ENCODE measurements at regions not wholly inside any gene's neighbourhood (a gene's known extent, or its start where the extent isn't known, plus 50 kb on each side); places are given as distances from the start of the nearest gene placed in this dataset.

DNA sequence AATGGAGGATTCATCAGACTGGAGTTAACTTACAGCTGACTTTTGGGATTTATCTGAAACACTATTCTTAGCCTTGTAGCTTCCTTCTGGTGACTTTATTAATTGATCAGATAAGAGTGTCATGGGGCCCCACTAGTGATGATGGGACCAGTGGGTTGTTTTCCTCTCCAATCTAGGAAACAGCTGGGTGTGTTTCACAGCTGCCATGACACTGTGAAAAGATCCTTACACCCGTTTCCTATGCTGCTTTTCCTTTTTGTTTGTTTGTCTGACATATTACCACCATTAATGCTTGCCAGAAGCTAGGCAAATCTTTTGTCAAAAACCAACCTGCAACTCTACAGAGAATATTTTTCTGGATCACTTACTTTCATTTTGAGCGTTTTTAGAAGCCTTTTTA, 86.2 kb downstream of the ZBTB18 start:
- TF ChIP-seq CSDC2 (CRISPR knock-in tag; IDR thresholded peaks at IDR 0.05), result no peak
- no peak for TF ChIP-seq ZNF70 (CRISPR knock-in tag; IDR thresholded peaks at IDR 0.05)
- no peak for TF ChIP-seq SNAI2 (CRISPR knock-in tag; IDR thresholded peaks at IDR 0.05)
- no peak for TF ChIP-seq BACH2 (CRISPR knock-in tag; IDR thresholded peaks at IDR 0.05; ENCODE audit: borderline replicate concordance)
- TF ChIP-seq ZNF565 (CRISPR knock-in tag; conservative IDR thresholded peaks at IDR 0.05; ENCODE audit: low read depth), result no peak
- TF ChIP-seq ZFP30 (CRISPR knock-in tag; IDR thresholded peaks at IDR 0.05), result no peak
- TF ChIP-seq PPARA (CRISPR knock-in tag; IDR thresholded peaks at IDR 0.05; ENCODE audit: borderline replicate concordance), result no peak
- no peak for TF ChIP-seq POU6F1 (CRISPR knock-in tag; IDR thresholded peaks at IDR 0.05; ENCODE audit: borderline replicate concordance, low read depth)
- TF ChIP-seq TCF4 (CRISPR knock-in tag; IDR thresholded peaks at IDR 0.05; ENCODE audit: borderline replicate concordance), result no peak
- TF ChIP-seq TOX (CRISPR knock-in tag; IDR thresholded peaks at IDR 0.05; ENCODE audit: borderline replicate concordance), result no peak
- TF ChIP-seq OSR1 (CRISPR knock-in tag; IDR thresholded peaks at IDR 0.05), result no peak
- TF ChIP-seq, protein P1, sequence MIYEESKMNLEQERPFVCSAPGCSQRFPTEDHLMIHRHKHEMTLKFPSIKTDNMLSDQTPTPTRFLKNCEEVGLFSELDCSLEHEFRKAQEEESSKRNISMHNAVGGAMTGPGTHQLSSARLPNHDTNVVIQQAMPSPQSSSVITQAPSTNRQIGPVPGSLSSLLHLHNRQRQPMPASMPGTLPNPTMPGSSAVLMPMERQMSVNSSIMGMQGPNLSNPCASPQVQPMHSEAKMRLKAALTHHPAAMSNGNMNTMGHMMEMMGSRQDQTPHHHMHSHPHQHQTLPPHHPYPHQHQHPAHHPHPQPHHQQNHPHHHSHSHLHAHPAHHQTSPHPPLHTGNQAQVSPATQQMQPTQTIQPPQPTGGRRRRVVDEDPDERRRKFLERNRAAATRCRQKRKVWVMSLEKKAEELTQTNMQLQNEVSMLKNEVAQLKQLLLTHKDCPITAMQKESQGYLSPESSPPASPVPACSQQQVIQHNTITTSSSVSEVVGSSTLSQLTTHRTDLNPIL (CRISPR knock-in tag; IDR thresholded peaks at IDR 0.05; ENCODE audit: low read depth), result no peak
- no peak for ATAC-seq

DNA sequence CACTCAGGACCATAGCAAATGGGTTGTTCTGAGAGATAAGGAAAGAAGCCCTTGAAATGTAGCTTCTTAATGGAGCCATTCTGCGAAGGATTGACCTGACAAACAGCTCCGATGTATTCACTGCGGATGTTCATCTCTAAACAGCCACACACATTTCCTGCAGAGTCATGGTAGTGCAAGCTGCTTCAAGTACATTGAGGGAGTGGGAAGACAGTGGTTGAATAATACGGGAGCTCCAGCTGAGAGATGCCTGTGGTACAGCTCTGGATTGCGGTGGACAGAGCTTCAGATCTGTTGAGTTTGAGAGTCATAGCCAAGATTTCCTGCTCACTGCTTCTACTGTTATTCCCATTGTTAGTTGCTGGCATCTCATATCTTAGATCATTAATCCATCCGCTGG, 86.6 kb downstream of the ZBTB18 start:
- no peak for ATAC-seq
- TF ChIP-seq OSR1 (CRISPR knock-in tag; IDR thresholded peaks at IDR 0.05) (no peak), PPARA (CRISPR knock-in tag; IDR thresholded peaks at IDR 0.05; ENCODE audit: borderline replicate concordance) (no peak), ARNTL (CRISPR knock-in tag; IDR thresholded peaks at IDR 0.05; ENCODE audit: borderline replicate concordance, low read depth) (no peak), ZNF8 (CRISPR knock-in tag; IDR thresholded peaks at IDR 0.05) (no peak), ESRRG (CRISPR knock-in tag; IDR thresholded peaks at IDR 0.05) (no peak), ZNF70 (CRISPR knock-in tag; IDR thresholded peaks at IDR 0.05) (no peak), BACH2 (CRISPR knock-in tag; IDR thresholded peaks at IDR 0.05; ENCODE audit: borderline replicate concordance) (no peak), POU6F1 (CRISPR knock-in tag; IDR thresholded peaks at IDR 0.05; ENCODE audit: borderline replicate concordance, low read depth) (no peak), SNAI2 (CRISPR knock-in tag; IDR thresholded peaks at IDR 0.05) (no peak), TOX (CRISPR knock-in tag; IDR thresholded peaks at IDR 0.05; ENCODE audit: borderline replicate concordance) (no peak), ZFP30 (CRISPR knock-in tag; IDR thresholded peaks at IDR 0.05) (no peak), ISL1 (CRISPR knock-in tag; IDR thresholded peaks at IDR 0.05) (no peak), ZC3H10 (CRISPR knock-in tag; IDR thresholded peaks at IDR 0.05) (no peak), ZFP3 (CRISPR knock-in tag; IDR thresholded peaks at IDR 0.05) (no peak), TCF4 (CRISPR knock-in tag; IDR thresholded peaks at IDR 0.05; ENCODE audit: borderline replicate concordance) (no peak)
- TF ChIP-seq, protein P1 (CRISPR knock-in tag; IDR thresholded peaks at IDR 0.05; ENCODE audit: low read depth), result no peak
- TF ChIP-seq, protein P2, sequence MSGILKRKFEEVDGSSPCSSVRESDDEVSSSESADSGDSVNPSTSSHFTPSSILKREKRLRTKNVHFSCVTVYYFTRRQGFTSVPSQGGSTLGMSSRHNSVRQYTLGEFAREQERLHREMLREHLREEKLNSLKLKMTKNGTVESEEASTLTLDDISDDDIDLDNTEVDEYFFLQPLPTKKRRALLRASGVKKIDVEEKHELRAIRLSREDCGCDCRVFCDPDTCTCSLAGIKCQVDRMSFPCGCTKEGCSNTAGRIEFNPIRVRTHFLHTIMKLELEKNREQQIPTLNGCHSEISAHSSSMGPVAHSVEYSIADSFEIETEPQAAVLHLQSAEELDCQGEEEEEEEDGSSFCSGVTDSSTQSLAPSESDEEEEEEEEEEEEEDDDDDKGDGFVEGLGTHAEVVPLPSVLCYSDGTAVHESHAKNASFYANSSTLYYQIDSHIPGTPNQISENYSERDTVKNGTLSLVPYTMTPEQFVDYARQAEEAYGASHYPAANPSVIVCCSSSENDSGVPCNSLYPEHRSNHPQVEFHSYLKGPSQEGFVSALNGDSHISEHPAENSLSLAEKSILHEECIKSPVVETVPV (CRISPR knock-in tag; IDR thresholded peaks at IDR 0.05), result no peak
- TF ChIP-seq, protein P3, sequence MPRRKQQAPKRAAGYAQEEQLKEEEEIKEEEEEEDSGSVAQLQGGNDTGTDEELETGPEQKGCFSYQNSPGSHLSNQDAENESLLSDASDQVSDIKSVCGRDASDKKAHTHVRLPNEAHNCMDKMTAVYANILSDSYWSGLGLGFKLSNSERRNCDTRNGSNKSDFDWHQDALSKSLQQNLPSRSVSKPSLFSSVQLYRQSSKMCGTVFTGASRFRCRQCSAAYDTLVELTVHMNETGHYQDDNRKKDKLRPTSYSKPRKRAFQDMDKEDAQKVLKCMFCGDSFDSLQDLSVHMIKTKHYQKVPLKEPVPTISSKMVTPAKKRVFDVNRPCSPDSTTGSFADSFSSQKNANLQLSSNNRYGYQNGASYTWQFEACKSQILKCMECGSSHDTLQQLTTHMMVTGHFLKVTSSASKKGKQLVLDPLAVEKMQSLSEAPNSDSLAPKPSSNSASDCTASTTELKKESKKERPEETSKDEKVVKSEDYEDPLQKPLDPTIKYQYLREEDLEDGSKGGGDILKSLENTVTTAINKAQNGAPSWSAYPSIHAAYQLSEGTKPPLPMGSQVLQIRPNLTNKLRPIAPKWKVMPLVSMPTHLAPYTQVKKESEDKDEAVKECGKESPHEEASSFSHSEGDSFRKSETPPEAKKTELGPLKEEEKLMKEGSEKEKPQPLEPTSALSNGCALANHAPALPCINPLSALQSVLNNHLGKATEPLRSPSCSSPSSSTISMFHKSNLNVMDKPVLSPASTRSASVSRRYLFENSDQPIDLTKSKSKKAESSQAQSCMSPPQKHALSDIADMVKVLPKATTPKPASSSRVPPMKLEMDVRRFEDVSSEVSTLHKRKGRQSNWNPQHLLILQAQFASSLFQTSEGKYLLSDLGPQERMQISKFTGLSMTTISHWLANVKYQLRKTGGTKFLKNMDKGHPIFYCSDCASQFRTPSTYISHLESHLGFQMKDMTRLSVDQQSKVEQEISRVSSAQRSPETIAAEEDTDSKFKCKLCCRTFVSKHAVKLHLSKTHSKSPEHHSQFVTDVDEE (CRISPR knock-in tag; IDR thresholded peaks at IDR 0.05), result no peak
- TF ChIP-seq, protein P4, sequence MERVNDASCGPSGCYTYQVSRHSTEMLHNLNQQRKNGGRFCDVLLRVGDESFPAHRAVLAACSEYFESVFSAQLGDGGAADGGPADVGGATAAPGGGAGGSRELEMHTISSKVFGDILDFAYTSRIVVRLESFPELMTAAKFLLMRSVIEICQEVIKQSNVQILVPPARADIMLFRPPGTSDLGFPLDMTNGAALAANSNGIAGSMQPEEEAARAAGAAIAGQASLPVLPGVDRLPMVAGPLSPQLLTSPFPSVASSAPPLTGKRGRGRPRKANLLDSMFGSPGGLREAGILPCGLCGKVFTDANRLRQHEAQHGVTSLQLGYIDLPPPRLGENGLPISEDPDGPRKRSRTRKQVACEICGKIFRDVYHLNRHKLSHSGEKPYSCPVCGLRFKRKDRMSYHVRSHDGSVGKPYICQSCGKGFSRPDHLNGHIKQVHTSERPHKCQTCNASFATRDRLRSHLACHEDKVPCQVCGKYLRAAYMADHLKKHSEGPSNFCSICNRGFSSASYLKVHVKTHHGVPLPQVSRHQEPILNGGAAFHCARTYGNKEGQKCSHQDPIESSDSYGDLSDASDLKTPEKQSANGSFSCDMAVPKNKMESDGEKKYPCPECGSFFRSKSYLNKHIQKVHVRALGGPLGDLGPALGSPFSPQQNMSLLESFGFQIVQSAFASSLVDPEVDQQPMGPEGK (CRISPR knock-in tag; IDR thresholded peaks at IDR 0.05; ENCODE audit: borderline replicate concordance), result no peak

All from SK-N-SH treated with all-trans-retinoic acid at 6 μM for 48 hours (cell line).